IMR-90 (cell line): ENCODE measurements at regions not wholly inside any gene's neighbourhood (a gene's known extent, or its start where the extent isn't known, plus 50 kb on each side); places are given as distances from the start of the nearest gene placed in this dataset.

ENCODE experiments used
- CTCF ChIP-seq: conservative IDR thresholded peaks from 2 replicates; pipeline ENCODE4 v1.5.1; 2012; ENCODE audit warnings: mild to moderate bottlenecking, low read depth, low read length, improper control_type of control experiment
- FOS ChIP-seq: fragments of 150-350 bp; IDR thresholded peaks from 2 replicates; pipeline ENCODE4 v1.6.1; 2016; ENCODE audit warnings: low read depth, low read length
- RFX5 ChIP-seq: IDR thresholded peaks from 2 replicates; pipeline ENCODE4 v1.8.0; 2012; ENCODE audit warnings: low read depth, mild to moderate bottlenecking, low read length, moderate library complexity
- SMC3 ChIP-seq: fragments of 150-350 bp; IDR thresholded peaks from 2 replicates; pipeline ENCODE4 v1.6.1; 2016; ENCODE audit warnings: low read depth, mild to moderate bottlenecking, antibody characterized with exemption, low read length, moderate library complexity

GRCh38 chr10:78297997-78298396 lies 264.3 kb downstream of the RPS24 start:
- no peak for TF ChIP-seq FOS
- TF ChIP-seq CTCF = no peak
- TF ChIP-seq SMC3 = no peak
- TF ChIP-seq RFX5 = no peak
